IMR-90 (cell line): ENCODE measurements at regions not wholly inside any gene's neighbourhood (a gene's known extent, or its start where the extent isn't known, plus 50 kb on each side); places are given as distances from the start of the nearest gene placed in this dataset.

Source experiments
- ATAC-seq: fragments of 200-7000 bp; cut with Tn5 transposase; 2 replicates; pipeline ENCODE4 v1.9.1; 2020; ENCODE audit warnings: low read depth, mild to moderate bottlenecking, moderate library complexity
- BruUV-seq: library from RNA; stranded (reverse); fragments of 400-500 nt; replicated peaks from 2 replicates; lab custom pipeline; 2021; lab: Mats Ljungman, UMichigan
- CTCF ChIA-PET: fragments of 300-600 bp; formaldehyde crosslinking; extraction: SDS; loops from one replicate; lab custom pipeline; 2021; ENCODE audit warnings: antibody characterized with exemption; lab: Yijun Ruan, JAX
- POLR2A ChIA-PET: fragments of 300-600 bp; sonication (Branson Sonifier 250); formaldehyde crosslinking; loops from one replicate; lab custom pipeline; 2022; ENCODE audit warnings: antibody characterized with exemption; ENCODE audit not compliant: unreplicated experiment; lab: Charles Lee
- DNase-seq: peaks from one replicate; pipeline ENCODE4 v3.0.0; 2013
- H2AFZ ChIP-seq: replicated peaks from 2 replicates; pipeline ENCODE3; 2013; ENCODE audit warnings: low read length, mild to moderate bottlenecking; ENCODE audit not compliant: poor library complexity
- H2AK5ac ChIP-seq: 2 replicates; pipeline ENCODE4 v1.6.1; 2013; ENCODE audit warnings: low read depth, low read length, inconsistent platforms
- H2AK9ac ChIP-seq: replicated peaks from 2 replicates; pipeline ENCODE3; 2013; ENCODE audit warnings: mild to moderate bottlenecking, low read depth, low read length, moderate library complexity; ENCODE audit not compliant: poor library complexity
- H2BK120ac ChIP-seq: 2 replicates; pipeline ENCODE4 v1.6.1; 2013; ENCODE audit warnings: low read depth, low read length, inconsistent platforms
- H2BK15ac ChIP-seq: 3 replicates; pipeline ENCODE4 v1.6.1; 2013; ENCODE audit warnings: low read depth, low read length, inconsistent platforms
- H2BK20ac ChIP-seq: 2 replicates; pipeline ENCODE4 v1.6.1; 2013; ENCODE audit warnings: low read depth, mild to moderate bottlenecking, inconsistent platforms, low read length, moderate library complexity
- H2BK5ac ChIP-seq: 2 replicates; pipeline ENCODE4 v1.6.1; 2013; ENCODE audit warnings: mild to moderate bottlenecking, low read depth, low read length, inconsistent platforms; ENCODE audit not compliant: poor library complexity, severe bottlenecking
- H3K14ac ChIP-seq: replicated peaks from 2 replicates; pipeline ENCODE4 v1.6.1; 2013; ENCODE audit warnings: low read depth, low read length, inconsistent platforms
- H3K18ac ChIP-seq: 2 replicates; pipeline ENCODE4 v1.6.1; 2013; ENCODE audit warnings: low read depth, low read length, control low read depth
- H3K23ac ChIP-seq: 2 replicates; pipeline ENCODE4 v1.6.1; 2013; ENCODE audit warnings: low read depth, low read length, inconsistent platforms
- H3K27ac ChIP-seq: 2 replicates; pipeline ENCODE4 v1.5.1; 2013; ENCODE audit warnings: mild to moderate bottlenecking, control low read depth, low read length; ENCODE audit not compliant: insufficient read depth
- H3K27me3 ChIP-seq: 2 replicates; pipeline ENCODE4 v1.6.1; 2013; ENCODE audit warnings: low read length; ENCODE audit not compliant: control insufficient read depth, insufficient read depth
- H3K36me3 ChIP-seq: 2 replicates; pipeline ENCODE4 v1.6.1; 2013; ENCODE audit warnings: low read length, mixed read lengths; ENCODE audit not compliant: control insufficient read depth, insufficient read depth
- H3K4ac ChIP-seq: 2 replicates; pipeline ENCODE4 v1.6.1; 2013; ENCODE audit warnings: low read depth, low read length, inconsistent platforms
- H3K4me1 ChIP-seq: 2 replicates; pipeline ENCODE4 v1.6.1; 2013; ENCODE audit warnings: low read length, mixed read lengths; ENCODE audit not compliant: control insufficient read depth, insufficient read depth
- H3K4me2 ChIP-seq: 2 replicates; pipeline ENCODE4 v1.6.1; 2013; ENCODE audit warnings: low read depth, mild to moderate bottlenecking, control low read depth, low read length, moderate library complexity
- H3K4me3 ChIP-seq: 2 replicates; pipeline ENCODE4 v1.5.1; 2013; ENCODE audit warnings: low read depth, mild to moderate bottlenecking, control low read depth, low read length, moderate library complexity; ENCODE audit not compliant: insufficient read depth
- H3K56ac ChIP-seq: 2 replicates; pipeline ENCODE4 v1.6.1; 2013; ENCODE audit warnings: low read length, inconsistent platforms; ENCODE audit not compliant: insufficient read depth; ENCODE audit errors: extremely low read depth
- H3K79me1 ChIP-seq, 2 experiments: 2 replicates each; pipeline ENCODE4 v1.6.1; 2013; ENCODE audit warnings: low read length in 2 of 2, inconsistent platforms in 1 of 2, low read depth in 1 of 2
- H3K9ac ChIP-seq: 2 replicates; pipeline ENCODE4 v1.6.1; 2013; ENCODE audit warnings: low read depth, low read length, control low read depth
- H3K9me1 ChIP-seq: 2 replicates; pipeline ENCODE4 v1.6.1; 2013; ENCODE audit warnings: low read length, inconsistent platforms; ENCODE audit not compliant: insufficient read depth
- H3K9me3 ChIP-seq: 2 replicates; pipeline ENCODE4 v1.6.1; 2013; ENCODE audit warnings: low read length; ENCODE audit not compliant: control insufficient read depth, insufficient read depth
- H4K20me1 ChIP-seq: 2 replicates; pipeline ENCODE4 v1.6.1; 2013; ENCODE audit warnings: low read length, inconsistent platforms; ENCODE audit not compliant: insufficient read depth
- H4K5ac ChIP-seq: 2 replicates; pipeline ENCODE4 v1.6.1; 2013; ENCODE audit warnings: mild to moderate bottlenecking, low read depth, low read length, control low read depth
- H4K8ac ChIP-seq, 2 experiments: 2 replicates each; pipeline ENCODE4 v1.6.1; 2013; ENCODE audit warnings: low read depth in 2 of 2, low read length in 2 of 2, control low read depth in 1 of 2, inconsistent platforms in 1 of 2
- H4K91ac ChIP-seq: 2 replicates; pipeline ENCODE4 v1.6.1; 2013; ENCODE audit warnings: low read depth, low read length, inconsistent platforms; ENCODE audit not compliant: insufficient read depth
- BHLHE40 ChIP-seq: fragments of 150-350 bp; IDR thresholded peaks from 2 replicates; pipeline ENCODE4 v1.6.1; 2016; ENCODE audit warnings: mild to moderate bottlenecking, low read depth, low read length
- CEBPB ChIP-seq: IDR thresholded peaks from 2 replicates; pipeline ENCODE4 v1.6.1; 2012; ENCODE audit warnings: low read depth, low read length, improper control_type of control experiment
- CHD1 ChIP-seq: IDR thresholded peaks from 2 replicates; pipeline ENCODE4 v1.6.1; 2012; ENCODE audit warnings: low read depth, low read length, improper control_type of control experiment
- FOS ChIP-seq: fragments of 150-350 bp; IDR thresholded peaks from 2 replicates; pipeline ENCODE4 v1.6.1; 2016; ENCODE audit warnings: low read depth, low read length
- MAZ ChIP-seq: IDR thresholded peaks from 2 replicates; pipeline ENCODE4 v1.6.1; 2012; ENCODE audit warnings: low read depth, mild to moderate bottlenecking, low read length, improper control_type of control experiment, moderate library complexity, borderline replicate concordance
- MXI1 ChIP-seq: IDR thresholded peaks from 2 replicates; pipeline ENCODE4 v1.6.1; 2012; ENCODE audit warnings: low read depth, mild to moderate bottlenecking, low read length, moderate library complexity, borderline replicate concordance
- RCOR1 ChIP-seq: IDR thresholded peaks from 2 replicates; pipeline ENCODE4 v1.6.1; 2012; ENCODE audit warnings: mild to moderate bottlenecking, low read length, improper control_type of control experiment; ENCODE audit not compliant: insufficient replicate concordance
- RFX5 ChIP-seq: IDR thresholded peaks from 2 replicates; pipeline ENCODE4 v1.8.0; 2012; ENCODE audit warnings: low read depth, mild to moderate bottlenecking, low read length, moderate library complexity
- SMC3 ChIP-seq: fragments of 150-350 bp; IDR thresholded peaks from 2 replicates; pipeline ENCODE4 v1.6.1; 2016; ENCODE audit warnings: low read depth, mild to moderate bottlenecking, antibody characterized with exemption, low read length, moderate library complexity
- WGBS, 2 experiments: methylation state at CpG; one replicate each; pipeline versions ENCODE4 v1.1.5 to v1.1.7; 2013; ENCODE audit warnings: missing lambda C conversion rate in 2 of 2; ENCODE audit not compliant: insufficient read length in 1 of 2; ENCODE audit errors: extremely low coverage in 2 of 2; 5-methylcytosine and 5-hydroxymethylcytosine counted together
- dilution Hi-C: fragments of 300-500 bp; cut with HindIII; formaldehyde crosslinking; loops from one replicate; pipeline ENCODE4 v1.14.3; 2018; ENCODE audit warnings: low sequenced_read_pairs; ENCODE audit not compliant: unreplicated experiment
- in situ Hi-C: fragments of 300-500 bp; cut with MboI; formaldehyde crosslinking; loops from 3 replicates; pipeline ENCODE4 v1.14.3; 2019; ENCODE audit warnings: low sequenced_read_pairs, inconsistent platforms, mixed read lengths
- intact Hi-C: fragments of 100-400 bp; cut with micrococcal nuclease; formaldehyde crosslinking; loops from 2 replicates; pipeline ENCODE4 v1.10.0; 2022
- TF ChIP-seq, protein P1 (sequence below): fragments of 150-350 bp; IDR thresholded peaks from 2 replicates; pipeline ENCODE4 v1.6.1; 2016; ENCODE audit warnings: low read depth, mild to moderate bottlenecking, low read length, moderate library complexity, borderline replicate concordance
- TF ChIP-seq, protein P2 (sequence below): conservative IDR thresholded peaks from 2 replicates; pipeline ENCODE4 v1.5.1; 2012; ENCODE audit warnings: mild to moderate bottlenecking, low read depth, low read length, improper control_type of control experiment

DNA sequence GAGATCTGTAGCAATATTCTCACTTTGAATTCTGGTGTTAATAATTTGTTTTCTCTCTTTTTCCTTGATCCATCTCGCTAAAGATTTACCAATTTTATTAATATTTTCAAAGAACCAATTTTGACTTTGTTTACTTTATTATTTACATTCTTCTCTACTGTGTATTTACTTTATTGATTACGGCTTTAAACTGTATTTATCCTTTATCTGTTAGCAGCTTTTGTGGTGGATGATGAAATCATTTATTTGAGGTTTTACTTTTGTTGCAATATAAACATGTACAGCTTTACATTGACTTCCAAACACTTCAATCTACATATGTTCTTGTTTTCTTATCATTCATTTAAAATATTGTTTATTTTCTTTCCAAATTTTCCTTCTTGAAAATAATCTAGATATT, 719.9 kb downstream of the ADCYAP1 start:
- Histone ChIP-seq H3K79me1 (no peaks in the 10 kb centered on the region), H4K20me1 (no peaks in the 10 kb centered on the region), H3K4me2 (no peak overlapping the region), H3K9me1 (no peaks in the 10 kb centered on the region), H3K36me3 (no peaks in the 10 kb centered on the region), H3K14ac (no peak overlapping the region), H3K27me3 (no peaks in the 10 kb centered on the region), H3K56ac (no peak overlapping the region), H4K8ac (no peak overlapping the region), H2BK20ac (no peak overlapping the region), H3K23ac (no peak overlapping the region), H3K9ac (no peak overlapping the region), H2AK9ac (no peak overlapping the region), H3K4me1 (no peaks in the 10 kb centered on the region), H3K4me3 (no peak overlapping the region), H2BK15ac (no peak overlapping the region), H3K27ac (no peak overlapping the region), H3K4ac (no peak overlapping the region), H2BK120ac (no peak overlapping the region), H4K5ac (no peak overlapping the region), H2BK5ac (no peak overlapping the region), H2AK5ac (no peak overlapping the region), H3K18ac (no peak overlapping the region), H4K91ac (no peak overlapping the region), H2AFZ (no peak overlapping the region), H3K9me3 (no peaks in the 10 kb centered on the region; the same call in 1 of the 2 replicates)
- in situ Hi-C loops, result no loop called here
- POLR2A ChIA-PET, result no interaction called here
- no CpG with 5 or more reads among the region's 2 CpGs for WGBS, 2 experiments
- ATAC-seq, result no peak
- CTCF ChIA-PET, result no interaction called here
- BruUV-seq, result no TSS peak
- dilution Hi-C loops, result no loop called here
- intact Hi-C loops, result no loop called here
- TF ChIP-seq, protein P1, sequence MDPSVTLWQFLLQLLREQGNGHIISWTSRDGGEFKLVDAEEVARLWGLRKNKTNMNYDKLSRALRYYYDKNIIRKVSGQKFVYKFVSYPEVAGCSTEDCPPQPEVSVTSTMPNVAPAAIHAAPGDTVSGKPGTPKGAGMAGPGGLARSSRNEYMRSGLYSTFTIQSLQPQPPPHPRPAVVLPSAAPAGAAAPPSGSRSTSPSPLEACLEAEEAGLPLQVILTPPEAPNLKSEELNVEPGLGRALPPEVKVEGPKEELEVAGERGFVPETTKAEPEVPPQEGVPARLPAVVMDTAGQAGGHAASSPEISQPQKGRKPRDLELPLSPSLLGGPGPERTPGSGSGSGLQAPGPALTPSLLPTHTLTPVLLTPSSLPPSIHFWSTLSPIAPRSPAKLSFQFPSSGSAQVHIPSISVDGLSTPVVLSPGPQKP, result no peak
- TF ChIP-seq, protein P2, sequence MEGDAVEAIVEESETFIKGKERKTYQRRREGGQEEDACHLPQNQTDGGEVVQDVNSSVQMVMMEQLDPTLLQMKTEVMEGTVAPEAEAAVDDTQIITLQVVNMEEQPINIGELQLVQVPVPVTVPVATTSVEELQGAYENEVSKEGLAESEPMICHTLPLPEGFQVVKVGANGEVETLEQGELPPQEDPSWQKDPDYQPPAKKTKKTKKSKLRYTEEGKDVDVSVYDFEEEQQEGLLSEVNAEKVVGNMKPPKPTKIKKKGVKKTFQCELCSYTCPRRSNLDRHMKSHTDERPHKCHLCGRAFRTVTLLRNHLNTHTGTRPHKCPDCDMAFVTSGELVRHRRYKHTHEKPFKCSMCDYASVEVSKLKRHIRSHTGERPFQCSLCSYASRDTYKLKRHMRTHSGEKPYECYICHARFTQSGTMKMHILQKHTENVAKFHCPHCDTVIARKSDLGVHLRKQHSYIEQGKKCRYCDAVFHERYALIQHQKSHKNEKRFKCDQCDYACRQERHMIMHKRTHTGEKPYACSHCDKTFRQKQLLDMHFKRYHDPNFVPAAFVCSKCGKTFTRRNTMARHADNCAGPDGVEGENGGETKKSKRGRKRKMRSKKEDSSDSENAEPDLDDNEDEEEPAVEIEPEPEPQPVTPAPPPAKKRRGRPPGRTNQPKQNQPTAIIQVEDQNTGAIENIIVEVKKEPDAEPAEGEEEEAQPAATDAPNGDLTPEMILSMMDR, result no peak
- TF ChIP-seq CEBPB, result no peak
- TF ChIP-seq FOS, result no peak
- TF ChIP-seq BHLHE40, result no peak
- TF ChIP-seq SMC3, result no peak
- TF ChIP-seq MAZ, result no peak
- TF ChIP-seq MXI1, result no peak
- no peak for TF ChIP-seq RCOR1
- TF ChIP-seq RFX5, result no peak
- TF ChIP-seq CHD1, result no peak
- DNase-seq, result no peak
